Stomach (tissue), 4 donors: ENCODE measurements at regions not wholly inside any gene's neighbourhood (a gene's known extent, or its start where the extent isn't known, plus 50 kb on each side); places are given as distances from the start of the nearest gene placed in this dataset.

Experiments used
- CTCF ChIP-seq, 7 experiments: fragments of 450-650 bp in 4 of 7; fragments of 200-600 bp in 3 of 7; sonication (generic) in 3 of 7; IDR thresholded peaks; one replicate each; pipeline ENCODE4 v1.5.1; 2016 to 2019; ENCODE audit warnings: antibody characterized with exemption in 7 of 7, control low read depth in 2 of 7, mild to moderate bottlenecking in 1 of 7
- EP300 ChIP-seq: sonication (generic); formaldehyde crosslinking; IDR thresholded peaks from one replicate; pipeline ENCODE4 v1.6.1; 2017; ENCODE audit warnings: antibody characterized with exemption
- POLR2A ChIP-seq, 4 donors: fragments of 450-650 bp; IDR thresholded peaks; one replicate each; pipeline ENCODE4 v1.6.1; 2016; ENCODE audit warnings: antibody characterized with exemption in 4 of 4, control low read depth in 2 of 4, mild to moderate bottlenecking in 1 of 4, moderate library complexity in 1 of 4
- POLR2AphosphoS5 ChIP-seq, 3 donors: sonication (generic); formaldehyde crosslinking; IDR thresholded peaks; one replicate each; pipeline ENCODE4 v1.6.1; 2016; ENCODE audit warnings: antibody characterized with exemption in 3 of 3

GRCh38 chr6:40044196-40044595, 109.9 kb upstream of the MOCS1 start:
- TF ChIP-seq CTCF (IDR thresholded peaks at IDR 0.05), result no peak
- TF ChIP-seq EP300, result no peak
- no peak for TF ChIP-seq POLR2A (IDR thresholded peaks at IDR 0.05)
- TF ChIP-seq POLR2AphosphoS5 (IDR thresholded peaks at IDR 0.05), result no peak
